ENCODE measurements at regions not wholly inside any gene's neighbourhood (a gene's known extent, or its start where the extent isn't known, plus 50 kb on each side); places are given as distances from the start of the nearest gene placed in this dataset.

GRCh38 chr2:71842744-71843143, 304.9 kb downstream of the CYP26B1 start:
- Mint-ChIP-seq H3K27me3 (ENCODE audit: low read depth, poor library complexity) (peaks cover 20% of the 10 kb centered on the region), H3K9me3 (no peaks in the 10 kb centered on the region), H3K4me1 (no peaks in the 10 kb centered on the region), H3K27ac (no peak overlapping the region), H3K36me3 (ENCODE audit: low read depth) (no peaks in the 10 kb centered on the region), H3K4me3 (no peak overlapping the region)
- TF ChIP-seq CTCF (IDR thresholded peaks at IDR 0.05) = no peak
- DNase-seq = no peak

- Mint-ChIP-seq H3K27ac (no peak overlapping the region), H3K36me3 (ENCODE audit: low read depth) (no peaks in the 10 kb centered on the region), H3K4me3 (no peak overlapping the region), H3K9me3 (no peaks in the 10 kb centered on the region), H3K4me1 (no peaks in the 10 kb centered on the region), H3K27me3 (ENCODE audit: low read depth, poor library complexity) (peaks cover 29% of the 10 kb centered on the region)
- no peak for TF ChIP-seq CTCF (IDR thresholded peaks at IDR 0.05)
- no peak for DNase-seq
Measured at GRCh38 chr2:71839826-71840225, 307.8 kb downstream of the CYP26B1 start.

- Mint-ChIP-seq H3K4me1 (peaks cover 12% of the 10 kb centered on the region), H3K4me3 (no peak overlapping the region), H3K27me3 (ENCODE audit: low read depth, poor library complexity) (peaks cover 28% of the 10 kb centered on the region), H3K36me3 (ENCODE audit: low read depth) (no peaks in the 10 kb centered on the region), H3K27ac (no peak overlapping the region), H3K9me3 (no peaks in the 10 kb centered on the region)
- no peak for DNase-seq
- no peak for TF ChIP-seq CTCF (IDR thresholded peaks at IDR 0.05)
Measured at GRCh38 chr2:71834796-71835195, 312.9 kb downstream of the CYP26B1 start.

- Mint-ChIP-seq H3K36me3 (ENCODE audit: low read depth) (no peaks in the 10 kb centered on the region), H3K27me3 (ENCODE audit: low read depth, poor library complexity) (peaks cover 25% of the 10 kb centered on the region), H3K4me1 (peaks cover 14% of the 10 kb centered on the region), H3K9me3 (no peaks in the 10 kb centered on the region), H3K4me3 (no peak overlapping the region), H3K27ac (no peak overlapping the region)
- no peak for TF ChIP-seq CTCF (IDR thresholded peaks at IDR 0.05)
- no peak for DNase-seq
Measured at GRCh38 chr2:71833855-71834560, 313.7 kb downstream of the CYP26B1 start.

- H3K4me3 Mint-ChIP-seq = no peak overlapping the region
- peaks cover 20% of the 10 kb centered on the region for H3K27me3 Mint-ChIP-seq (ENCODE audit: low read depth, poor library complexity)
- peaks cover 14% of the 10 kb centered on the region for H3K4me1 Mint-ChIP-seq
- no peak for TF ChIP-seq CTCF (IDR thresholded peaks at IDR 0.05)
- no peaks in the 10 kb centered on the region for H3K36me3 Mint-ChIP-seq (ENCODE audit: low read depth)
- no peak overlapping the region for H3K27ac Mint-ChIP-seq
- no peak for DNase-seq
- no peaks in the 10 kb centered on the region for H3K9me3 Mint-ChIP-seq
Measured at GRCh38 chr2:71833272-71833671, 314.4 kb downstream of the CYP26B1 start.

GRCh38 chr2:71832844-71833243, 314.8 kb downstream of the CYP26B1 start:
- DNase-seq = no peak
- H3K4me1 Mint-ChIP-seq = peaks cover 14% of the 10 kb centered on the region
- no peak for TF ChIP-seq CTCF (IDR thresholded peaks at IDR 0.05)

More at GRCh38 chr2:71832844-71833243, 314.8 kb downstream of the CYP26B1 start:
- peaks cover 19% of the 10 kb centered on the region for H3K27me3 Mint-ChIP-seq (ENCODE audit: low read depth, poor library complexity)
- no peak overlapping the region for H3K27ac Mint-ChIP-seq
- H3K9me3 Mint-ChIP-seq = no peaks in the 10 kb centered on the region
- H3K36me3 Mint-ChIP-seq (ENCODE audit: low read depth) = no peaks in the 10 kb centered on the region
- no peak overlapping the region for H3K4me3 Mint-ChIP-seq

Data from nephron progenitor cell (in vitro differentiated cells).